Fibroblast of lung (primary cell): ENCODE measurements at regions not wholly inside any gene's neighbourhood (a gene's known extent, or its start where the extent isn't known, plus 50 kb on each side); places are given as distances from the start of the nearest gene placed in this dataset.

Source experiments
- CTCF ChIP-seq, 2 donors: IDR thresholded peaks in 1 of 2; conservative IDR thresholded peaks in 1 of 2; 1 replicate in 1 of 2; 2 replicates in 1 of 2; pipeline ENCODE4 v1.5.1; 2011 to 2012; ENCODE audit warnings: low read length in 2 of 2, control low read depth in 1 of 2, inconsistent platforms in 1 of 2, low read depth in 1 of 2, mild to moderate bottlenecking in 1 of 2
- EZH2 ChIP-seq: IDR thresholded peaks from 2 replicates; pipeline ENCODE4 v1.5.1; 2012; ENCODE audit warnings: low read length, control low read depth, mild to moderate bottlenecking; ENCODE audit errors: missing control alignments

GRCh38 chr6:121536345-121536744, 100.9 kb downstream of the GJA1 start:
- TF ChIP-seq CTCF (conservative IDR thresholded peaks at IDR 0.05 in 1 of 2, IDR thresholded peaks at IDR 0.05 in 1 of 2; ENCODE audit: low read depth in 1 of 2, low read length in 2 of 2), result no peak
- TF ChIP-seq EZH2, result no peak
